ENCODE measurements at regions not wholly inside any gene's neighbourhood (a gene's known extent, or its start where the extent isn't known, plus 50 kb on each side); places are given as distances from the start of the nearest gene placed in this dataset.

GRCh38 chr3:6260551-6261191, 600.2 kb upstream of the GRM7 start:
- DNase-seq (ENCODE audit: low read depth): no peak

GRCh38 chr3:6262010-6262409, 598.9 kb upstream of the GRM7 start:
- no peak for TF ChIP-seq CTCF (IDR thresholded peaks at IDR 0.05; ENCODE audit: insufficient read depth, low read length)
- DNase-seq (ENCODE audit: low read depth): no peak
- no peak overlapping the region for H3K4me3 ChIP-seq (ENCODE audit: low read depth, low read length)

More at GRCh38 chr3:6260551-6261191, 600.2 kb upstream of the GRM7 start:
- no peak overlapping the region for H3K4me3 ChIP-seq (ENCODE audit: low read depth, low read length)
- TF ChIP-seq CTCF (IDR thresholded peaks at IDR 0.05; ENCODE audit: insufficient read depth, low read length): no peak

- DNase-seq (ENCODE audit: low read depth): no peak
- H3K4me3 ChIP-seq (ENCODE audit: low read depth, low read length): no peak overlapping the region
- no peak for TF ChIP-seq CTCF (IDR thresholded peaks at IDR 0.05; ENCODE audit: insufficient read depth, low read length)
Observed at GRCh38 chr3:6264036-6264435, 596.9 kb upstream of the GRM7 start.

GRCh38 chr3:6264906-6265305, 596.0 kb upstream of the GRM7 start:
- no peak overlapping the region for H3K4me3 ChIP-seq (ENCODE audit: low read depth, low read length)
- no peak for TF ChIP-seq CTCF (IDR thresholded peaks at IDR 0.05; ENCODE audit: insufficient read depth, low read length)
- DNase-seq (ENCODE audit: low read depth): no peak

GRCh38 chr3:6266135-6266534, 594.8 kb upstream of the GRM7 start:
- TF ChIP-seq CTCF (IDR thresholded peaks at IDR 0.05; ENCODE audit: insufficient read depth, low read length): no peak
- DNase-seq (ENCODE audit: low read depth): no peak
- H3K4me3 ChIP-seq (ENCODE audit: low read depth, low read length): no peak overlapping the region

- no peak for TF ChIP-seq CTCF (IDR thresholded peaks at IDR 0.05; ENCODE audit: insufficient read depth, low read length)
- no peak for DNase-seq (ENCODE audit: low read depth)
- H3K4me3 ChIP-seq (ENCODE audit: low read depth, low read length): no peak overlapping the region
Observed at GRCh38 chr3:6273878-6274277, 587.0 kb upstream of the GRM7 start.

GRCh38 chr3:6281662-6282061, 579.3 kb upstream of the GRM7 start:
- no peak for TF ChIP-seq CTCF (IDR thresholded peaks at IDR 0.05; ENCODE audit: insufficient read depth, low read length)
- DNase-seq (ENCODE audit: low read depth): no peak
- no peak overlapping the region for H3K4me3 ChIP-seq (ENCODE audit: low read depth, low read length)
